PFSK-1 (cell line): ENCODE measurements at regions not wholly inside any gene's neighbourhood (a gene's known extent, or its start where the extent isn't known, plus 50 kb on each side); places are given as distances from the start of the nearest gene placed in this dataset.

Source experiments
- FOXP2 ChIP-seq: optimal IDR thresholded peaks from 2 replicates; pipeline ENCODE3; 2011; ENCODE audit warnings: borderline replicate concordance, control low read depth, inconsistent platforms; ENCODE audit not compliant: insufficient read depth; ENCODE audit errors: extremely low read length, extremely low read depth
- POLR2AphosphoS5 ChIP-seq: IDR thresholded peaks from 2 replicates; pipeline ENCODE4 v1.6.1; 2012; ENCODE audit warnings: low read depth, mild to moderate bottlenecking, control low read depth, low read length, moderate library complexity
- REST ChIP-seq, 2 experiments: IDR thresholded peaks; 2 replicates each; pipeline versions ENCODE4 v1.6.1 to v1.8.0; 2011 to 2012; ENCODE audit warnings: low read depth in 2 of 2, low read length in 2 of 2, control low read depth in 1 of 2, inconsistent platforms in 1 of 2, mild to moderate bottlenecking in 1 of 2, moderate library complexity in 1 of 2; ENCODE audit not compliant: insufficient read depth in 1 of 2
- SIN3A ChIP-seq: IDR thresholded peaks from 2 replicates; pipeline ENCODE4 v1.6.1; 2012; ENCODE audit warnings: mild to moderate bottlenecking, low read length, moderate library complexity, borderline replicate concordance; ENCODE audit not compliant: insufficient read depth
- TAF1 ChIP-seq: IDR thresholded peaks from 2 replicates; pipeline ENCODE4 v1.6.1; 2012; ENCODE audit warnings: low read length, control low read depth, borderline replicate concordance; ENCODE audit not compliant: insufficient read depth

DNA sequence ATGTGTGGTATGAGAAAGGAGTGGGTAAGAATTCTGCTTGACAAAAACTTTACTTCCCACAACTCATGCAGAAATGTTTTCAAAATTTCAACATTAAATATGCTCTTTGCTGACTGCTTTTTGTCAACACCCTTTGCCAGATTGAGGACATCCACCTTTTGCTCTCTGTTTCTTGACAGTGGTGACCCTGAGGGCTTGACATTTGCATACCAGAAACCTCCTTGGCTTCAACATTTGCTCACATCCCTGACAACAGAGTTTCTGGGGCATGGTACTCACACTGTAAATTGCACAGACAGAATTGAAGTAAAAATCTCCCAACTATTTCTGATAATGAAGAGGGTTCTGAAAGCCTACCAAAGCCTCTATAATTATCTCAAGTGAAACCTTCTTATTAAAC is 95.7 kb downstream of the RND3 start:
- TF ChIP-seq REST (IDR thresholded peaks at IDR 0.05; ENCODE audit: insufficient read depth in 1 of 2, low read depth in 2 of 2, low read length in 2 of 2) (no peak), FOXP2 (no peak), SIN3A (no peak), POLR2AphosphoS5 (no peak), TAF1 (no peak)

- no peak for TF ChIP-seq POLR2AphosphoS5
- no peak for TF ChIP-seq FOXP2
- TF ChIP-seq SIN3A, result no peak
- no peak for TF ChIP-seq TAF1
- no peak for TF ChIP-seq REST (IDR thresholded peaks at IDR 0.05; ENCODE audit: insufficient read depth in 1 of 2, low read depth in 2 of 2, low read length in 2 of 2)
Measured at GRCh38 chr2:150389447-150389846, 98.0 kb downstream of the RND3 start.

DNA sequence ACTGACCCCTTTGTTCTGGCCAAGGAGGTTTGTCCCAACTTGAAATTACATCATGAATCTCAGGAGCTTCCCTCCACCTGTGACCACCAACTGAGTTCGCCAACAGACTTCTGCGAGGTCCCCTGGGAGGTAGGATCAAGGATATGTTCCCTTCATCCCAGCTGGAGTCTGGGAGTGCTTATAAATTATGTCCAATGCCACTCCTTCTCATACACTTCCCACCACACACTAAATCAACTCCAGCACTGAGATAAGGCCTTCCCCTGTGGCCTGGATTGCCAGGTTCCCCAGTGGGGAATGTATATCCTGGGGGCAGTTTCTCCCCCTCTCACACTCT is 99.2 kb downstream of the RND3 start:
- no peak for TF ChIP-seq POLR2AphosphoS5
- no peak for TF ChIP-seq SIN3A
- TF ChIP-seq FOXP2, result no peak
- TF ChIP-seq TAF1, result no peak
- no peak for TF ChIP-seq REST (IDR thresholded peaks at IDR 0.05; ENCODE audit: insufficient read depth in 1 of 2, low read depth in 2 of 2, low read length in 2 of 2)

- TF ChIP-seq FOXP2 (no peak), REST (IDR thresholded peaks at IDR 0.05; ENCODE audit: insufficient read depth in 1 of 2, low read depth in 2 of 2, low read length in 2 of 2) (no peak), SIN3A (no peak), TAF1 (no peak), POLR2AphosphoS5 (no peak)
Measured at GRCh38 chr2:150387586-150388288, 99.7 kb downstream of the RND3 start.

DNA sequence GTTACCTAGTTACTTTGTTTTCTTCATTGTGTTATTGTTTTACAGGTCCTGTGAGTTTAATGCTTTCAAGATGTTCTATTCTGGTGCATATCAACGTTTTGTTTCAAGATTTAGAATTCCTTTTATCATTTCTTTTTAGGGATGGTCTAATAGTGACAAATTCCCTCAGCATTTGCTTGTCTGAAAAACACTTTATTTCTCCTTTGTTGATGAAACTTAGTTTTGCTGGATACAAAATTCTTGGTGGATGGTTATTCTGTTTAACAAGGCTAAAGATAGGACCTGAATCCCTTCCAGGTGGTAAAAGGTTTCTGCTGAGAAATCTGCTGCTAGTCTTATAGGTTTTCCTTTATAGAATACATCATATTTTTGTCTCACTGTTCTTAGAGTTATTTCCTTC is 102.3 kb downstream of the RND3 start:
- TF ChIP-seq FOXP2 (no peak), SIN3A (no peak), TAF1 (no peak), POLR2AphosphoS5 (no peak), REST (IDR thresholded peaks at IDR 0.05; ENCODE audit: insufficient read depth in 1 of 2, low read depth in 2 of 2, low read length in 2 of 2) (no peak)
